PC-9 (cell line): ENCODE measurements at regions not wholly inside any gene's neighbourhood (a gene's known extent, or its start where the extent isn't known, plus 50 kb on each side); places are given as distances from the start of the nearest gene placed in this dataset.
A peak's percentile ranks its signal among the peaks of the same experiment; 100 is the strongest.

Source experiments
- BruUV-seq: library from RNA; stranded (reverse); fragments of 400-500 nt; replicated peaks from 2 replicates; lab custom pipeline; 2021; lab: Mats Ljungman, UMichigan
- CTCF ChIA-PET: fragments of 300-600 bp; sonication (Branson Sonifier 250); formaldehyde crosslinking; loops from one replicate; lab custom pipeline; 2022; ENCODE audit warnings: antibody characterized with exemption; lab: Charles Lee
- POLR2A ChIA-PET: fragments of 300-600 bp; sonication (Branson Sonifier 250); formaldehyde crosslinking; loops from one replicate; lab custom pipeline; 2022; ENCODE audit warnings: antibody characterized with exemption; ENCODE audit not compliant: unreplicated experiment; lab: Charles Lee
- DNase-seq, 2 experiments: peaks; one replicate each; pipeline versions ENCODE4 v3.0.0 to v3.0.0-alpha.2; 2015 to 2022; ENCODE audit warnings: mixed read lengths in 1 of 2
- H2AFZ ChIP-seq: fragments of 200-600 bp; sonication (generic); 2 replicates; pipeline ENCODE4 v1.8.1; 2017; ENCODE audit warnings: antibody characterized with exemption
- H3F3A ChIP-seq: fragments of 200-600 bp; sonication (generic); 2 replicates; pipeline ENCODE4 v1.8.1; 2017; ENCODE audit warnings: antibody characterized with exemption, mild to moderate bottlenecking, low read depth; ENCODE audit not compliant: insufficient read depth
- H3K27ac ChIP-seq: fragments of 200-600 bp; sonication (generic); 2 replicates; pipeline ENCODE4 v1.6.1; 2016; ENCODE audit warnings: mixed run types
- H3K27me3 ChIP-seq: fragments of 200-600 bp; sonication (generic); 2 replicates; pipeline ENCODE4 v1.6.1; 2016; ENCODE audit warnings: low read depth, mixed run types; ENCODE audit not compliant: insufficient read depth
- H3K36me3 ChIP-seq: fragments of 200-600 bp; sonication (generic); 2 replicates; pipeline ENCODE4 v1.6.1; 2016; ENCODE audit warnings: low read depth, mixed run types
- H3K4me1 ChIP-seq: fragments of 200-600 bp; sonication (generic); replicated peaks from 2 replicates; pipeline ENCODE4 v1.6.1; 2016; ENCODE audit warnings: mixed run types; ENCODE audit not compliant: insufficient read depth
- H3K4me2 ChIP-seq: fragments of 200-600 bp; sonication (generic); 2 replicates; pipeline ENCODE4 v1.6.1; 2017; ENCODE audit warnings: mixed run types
- H3K4me3 ChIP-seq: fragments of 200-600 bp; sonication (generic); 2 replicates; pipeline ENCODE4 v1.6.1; 2016; ENCODE audit warnings: mixed run types
- H3K79me2 ChIP-seq: fragments of 200-600 bp; sonication (generic); 2 replicates; pipeline ENCODE4 v1.6.1; 2017; ENCODE audit warnings: low read depth, mixed run types
- H3K9me2 ChIP-seq: fragments of 200-600 bp; sonication (generic); 2 replicates; pipeline ENCODE4 v1.8.1; 2017; ENCODE audit warnings: mild to moderate bottlenecking; ENCODE audit not compliant: insufficient read depth
- H3K9me3 ChIP-seq: fragments of 200-600 bp; sonication (generic); 2 replicates; pipeline ENCODE4 v1.8.1; 2016; ENCODE audit warnings: low read depth; ENCODE audit not compliant: insufficient read depth
- H4K20me1 ChIP-seq: fragments of 200-600 bp; sonication (generic); 2 replicates; pipeline ENCODE4 v1.8.1; 2017; ENCODE audit not compliant: insufficient read depth
- EZH2 ChIP-seq: fragments of 200-600 bp; sonication (generic); IDR thresholded peaks from 2 replicates; pipeline ENCODE4 v1.8.0; 2017; ENCODE audit warnings: antibody characterized with exemption, low read depth
- intact Hi-C: fragments of 100-400 bp; cut with micrococcal nuclease; formaldehyde crosslinking; loops from one replicate; pipeline ENCODE4 v1.10.0; 2022; ENCODE audit not compliant: unreplicated experiment
- TF ChIP-seq, protein P1 (sequence below): fragments of 200-600 bp; sonication (generic); conservative IDR thresholded peaks from 2 replicates; pipeline ENCODE4 v1.6.1; 2017; ENCODE audit warnings: mixed run types, antibody characterized with exemption, mild to moderate bottlenecking, moderate library complexity

- H3K4me1 ChIP-seq, result peaks cover 8% of the 10 kb centered on the region; the same call in 1 of the 2 replicates
- DNase-seq, result no peak
- no peak overlapping the region for H3K4me2 ChIP-seq
- ChIA-PET POLR2A (no interaction called here), CTCF (no interaction called here)
- H3K36me3 ChIP-seq, result no peaks in the 10 kb centered on the region
- no TSS peak for BruUV-seq
- TF ChIP-seq, protein P1, sequence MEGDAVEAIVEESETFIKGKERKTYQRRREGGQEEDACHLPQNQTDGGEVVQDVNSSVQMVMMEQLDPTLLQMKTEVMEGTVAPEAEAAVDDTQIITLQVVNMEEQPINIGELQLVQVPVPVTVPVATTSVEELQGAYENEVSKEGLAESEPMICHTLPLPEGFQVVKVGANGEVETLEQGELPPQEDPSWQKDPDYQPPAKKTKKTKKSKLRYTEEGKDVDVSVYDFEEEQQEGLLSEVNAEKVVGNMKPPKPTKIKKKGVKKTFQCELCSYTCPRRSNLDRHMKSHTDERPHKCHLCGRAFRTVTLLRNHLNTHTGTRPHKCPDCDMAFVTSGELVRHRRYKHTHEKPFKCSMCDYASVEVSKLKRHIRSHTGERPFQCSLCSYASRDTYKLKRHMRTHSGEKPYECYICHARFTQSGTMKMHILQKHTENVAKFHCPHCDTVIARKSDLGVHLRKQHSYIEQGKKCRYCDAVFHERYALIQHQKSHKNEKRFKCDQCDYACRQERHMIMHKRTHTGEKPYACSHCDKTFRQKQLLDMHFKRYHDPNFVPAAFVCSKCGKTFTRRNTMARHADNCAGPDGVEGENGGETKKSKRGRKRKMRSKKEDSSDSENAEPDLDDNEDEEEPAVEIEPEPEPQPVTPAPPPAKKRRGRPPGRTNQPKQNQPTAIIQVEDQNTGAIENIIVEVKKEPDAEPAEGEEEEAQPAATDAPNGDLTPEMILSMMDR, result no peak
- TF ChIP-seq EZH2, result no peak
- H3K4me3 ChIP-seq, result no peak overlapping the region
- intact Hi-C loops, result no loop called here
- no peaks in the 10 kb centered on the region for H3K27me3 ChIP-seq
- no peaks in the 10 kb centered on the region for H4K20me1 ChIP-seq
- H2AFZ ChIP-seq, result no peak overlapping the region
- no peak overlapping the region for H3K27ac ChIP-seq
- no peaks in the 10 kb centered on the region for H3K9me2 ChIP-seq
- H3K9me3 ChIP-seq, result no peaks in the 10 kb centered on the region
- H3F3A ChIP-seq, result no peaks in the 10 kb centered on the region
- H3K79me2 ChIP-seq, result no peaks in the 10 kb centered on the region
These were observed 90.6 kb upstream of the BCL2L14 start for GRCh38 chr12:11980115-11980514.

GRCh38 chr12:11981121-11981733 lies 89.5 kb upstream of the BCL2L14 start:
- no peak for DNase-seq
- H3K27me3 ChIP-seq, result no peaks in the 10 kb centered on the region
- H4K20me1 ChIP-seq, result no peaks in the 10 kb centered on the region
- no peak overlapping the region for H3K4me2 ChIP-seq
- H3K4me1 ChIP-seq, result peaks cover 8% of the 10 kb centered on the region; the same call in 1 of the 2 replicates
- POLR2A ChIA-PET, result no interaction called here
- no peaks in the 10 kb centered on the region for H3F3A ChIP-seq
- H3K36me3 ChIP-seq, result no peaks in the 10 kb centered on the region
- H3K4me3 ChIP-seq, result no peak overlapping the region
- no peaks in the 10 kb centered on the region for H3K9me3 ChIP-seq
- no TSS peak for BruUV-seq
- CTCF ChIA-PET, result no interaction called here
- H2AFZ ChIP-seq, result no peak overlapping the region
- TF ChIP-seq EZH2, result no peak
- H3K79me2 ChIP-seq, result no peaks in the 10 kb centered on the region
- intact Hi-C loops, result no loop called here
- no peaks in the 10 kb centered on the region for H3K9me2 ChIP-seq
- H3K27ac ChIP-seq, result no peak overlapping the region

- H3K4me3 ChIP-seq, result no peak overlapping the region
- H2AFZ ChIP-seq, result no peak overlapping the region
- TF ChIP-seq EZH2, result no peak
- TF ChIP-seq, protein P1, result no peak
- CTCF ChIA-PET, result no interaction called here
- H3K27ac ChIP-seq, result no peak overlapping the region
- no peak for DNase-seq
- POLR2A ChIA-PET, result no interaction called here
- H3K9me3 ChIP-seq, result no peaks in the 10 kb centered on the region
- no peaks in the 10 kb centered on the region for H3F3A ChIP-seq
- H4K20me1 ChIP-seq, result no peaks in the 10 kb centered on the region
- BruUV-seq, result no TSS peak
- H3K79me2 ChIP-seq, result no peaks in the 10 kb centered on the region
- H3K36me3 ChIP-seq, result no peaks in the 10 kb centered on the region
- intact Hi-C loops, result no loop called here
- no peaks in the 10 kb centered on the region for H3K4me1 ChIP-seq
- H3K27me3 ChIP-seq, result no peaks in the 10 kb centered on the region
- no peak overlapping the region for H3K4me2 ChIP-seq
- H3K9me2 ChIP-seq, result no peaks in the 10 kb centered on the region
These were observed 86.3 kb upstream of the BCL2L14 start for GRCh38 chr12:11984417-11984816.

DNA sequence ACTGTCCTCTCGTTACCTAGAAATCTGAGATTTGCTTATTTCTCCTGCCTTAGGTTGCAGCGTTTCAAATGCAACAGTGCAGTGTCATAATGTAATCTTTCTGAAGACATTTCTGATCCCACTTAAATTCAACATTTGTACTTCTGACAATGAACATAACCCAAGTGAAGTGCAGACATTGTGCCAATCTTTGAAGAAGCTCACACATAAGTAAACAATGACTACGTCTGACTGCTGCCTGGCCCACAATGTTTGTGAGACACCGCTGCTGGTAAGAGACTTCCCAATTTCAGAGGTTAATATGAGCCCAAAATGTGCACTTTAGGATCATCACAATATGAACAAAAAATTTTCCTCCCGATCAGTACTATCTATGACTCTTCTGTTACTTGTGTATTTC lies 84.6 kb upstream of the BCL2L14 start:
- no peaks in the 10 kb centered on the region for H3F3A ChIP-seq
- no peaks in the 10 kb centered on the region; the same call in 1 of the 2 replicates for H3K4me1 ChIP-seq
- H3K79me2 ChIP-seq, result no peaks in the 10 kb centered on the region
- no TSS peak for BruUV-seq
- no peak overlapping the region for H3K27ac ChIP-seq
- ChIA-PET CTCF (no interaction called here), POLR2A (no interaction called here)
- H3K4me3 ChIP-seq, result no peak overlapping the region
- DNase-seq, result no peak
- H3K27me3 ChIP-seq, result no peaks in the 10 kb centered on the region
- H3K9me2 ChIP-seq, result no peaks in the 10 kb centered on the region
- H3K36me3 ChIP-seq, result no peaks in the 10 kb centered on the region
- intact Hi-C loops, result no loop called here
- no peak overlapping the region for H3K4me2 ChIP-seq
- no peaks in the 10 kb centered on the region for H3K9me3 ChIP-seq
- H4K20me1 ChIP-seq, result no peaks in the 10 kb centered on the region
- H2AFZ ChIP-seq, result peak overlapping the region; percentile 50; the same call in 1 of the 2 replicates
- TF ChIP-seq EZH2, result no peak
- TF ChIP-seq, protein P1, result no peak
